Brain microvascular endothelial cell (primary cell): ENCODE measurements at regions not wholly inside any gene's neighbourhood (a gene's known extent, or its start where the extent isn't known, plus 50 kb on each side); places are given as distances from the start of the nearest gene placed in this dataset.

Source experiments
- DNase-seq: peaks from one replicate; pipeline ENCODE4 v3.0.0-alpha.2; 2020
- H3K27ac ChIP-seq: fragments of 250-450 bp; sonication (Bioruptor Pico); 2 replicates; pipeline ENCODE4 v1.5.1; 2020; ENCODE audit warnings: mild to moderate bottlenecking, moderate library complexity
- H3K27me3 ChIP-seq: fragments of 250-450 bp; sonication (Bioruptor Pico); replicated peaks from 2 replicates; pipeline ENCODE4 v1.5.1; 2020; ENCODE audit warnings: mild to moderate bottlenecking
- H3K36me3 ChIP-seq: fragments of 250-450 bp; sonication (Bioruptor Pico); replicated peaks from 2 replicates; pipeline ENCODE4 v1.5.1; 2020; ENCODE audit warnings: mild to moderate bottlenecking
- H3K4me3 ChIP-seq: 2 replicates; pipeline ENCODE4 v1.5.1; 2011; ENCODE audit warnings: low read depth, mild to moderate bottlenecking, control low read depth, low read length, moderate library complexity
- in situ Hi-C: cut with HindIII; loops from 2 replicates; pipeline ENCODE4 v1.10.0; 2017; ENCODE audit warnings: low sequenced_read_pairs, low pct_ligation_motif_present
- TF ChIP-seq, protein P1 (sequence below): IDR thresholded peaks from 2 replicates; pipeline ENCODE4 v1.5.1; 2011; ENCODE audit warnings: low read depth, mild to moderate bottlenecking, moderate library complexity, low read length, control low read depth, inconsistent platforms; ENCODE audit errors: missing control alignments

DNA sequence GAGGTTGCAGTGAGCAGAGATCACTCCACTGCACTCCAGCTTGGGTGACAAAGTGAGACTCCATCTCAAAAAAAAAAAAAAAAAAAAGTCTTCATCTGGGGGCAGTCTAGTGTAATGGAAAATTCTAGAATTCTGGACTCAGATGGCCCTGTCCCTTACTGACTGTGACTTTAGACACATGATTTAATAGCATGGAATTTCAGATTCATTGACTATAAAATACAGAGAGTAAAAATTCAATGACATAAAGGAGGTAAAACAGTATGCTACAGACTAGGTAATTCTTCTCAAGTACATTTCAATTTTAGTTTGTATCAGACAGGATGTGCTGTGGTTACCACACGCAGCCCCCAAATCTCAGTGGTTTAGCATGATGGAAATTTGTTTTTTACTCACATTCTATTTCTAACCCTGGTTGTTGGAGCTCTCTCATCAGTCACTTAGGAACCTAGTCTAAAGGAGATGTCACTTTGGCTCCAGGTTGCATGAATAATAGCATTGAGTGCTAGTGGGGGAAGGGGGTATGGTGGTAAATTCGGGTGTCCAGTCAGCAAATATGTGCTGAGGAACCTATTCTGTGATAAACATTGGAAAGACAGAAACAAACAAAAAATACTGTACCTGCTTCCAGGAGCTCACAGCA is 444.0 kb downstream of the XYLT1 start:
- no peak for DNase-seq
- in situ Hi-C loops = no loop called here
- Histone ChIP-seq H3K27ac (no peak overlapping the region), H3K36me3 (no peaks in the 10 kb centered on the region), H3K27me3 (no peaks in the 10 kb centered on the region), H3K4me3 (no peak overlapping the region)
- TF ChIP-seq, protein P1, sequence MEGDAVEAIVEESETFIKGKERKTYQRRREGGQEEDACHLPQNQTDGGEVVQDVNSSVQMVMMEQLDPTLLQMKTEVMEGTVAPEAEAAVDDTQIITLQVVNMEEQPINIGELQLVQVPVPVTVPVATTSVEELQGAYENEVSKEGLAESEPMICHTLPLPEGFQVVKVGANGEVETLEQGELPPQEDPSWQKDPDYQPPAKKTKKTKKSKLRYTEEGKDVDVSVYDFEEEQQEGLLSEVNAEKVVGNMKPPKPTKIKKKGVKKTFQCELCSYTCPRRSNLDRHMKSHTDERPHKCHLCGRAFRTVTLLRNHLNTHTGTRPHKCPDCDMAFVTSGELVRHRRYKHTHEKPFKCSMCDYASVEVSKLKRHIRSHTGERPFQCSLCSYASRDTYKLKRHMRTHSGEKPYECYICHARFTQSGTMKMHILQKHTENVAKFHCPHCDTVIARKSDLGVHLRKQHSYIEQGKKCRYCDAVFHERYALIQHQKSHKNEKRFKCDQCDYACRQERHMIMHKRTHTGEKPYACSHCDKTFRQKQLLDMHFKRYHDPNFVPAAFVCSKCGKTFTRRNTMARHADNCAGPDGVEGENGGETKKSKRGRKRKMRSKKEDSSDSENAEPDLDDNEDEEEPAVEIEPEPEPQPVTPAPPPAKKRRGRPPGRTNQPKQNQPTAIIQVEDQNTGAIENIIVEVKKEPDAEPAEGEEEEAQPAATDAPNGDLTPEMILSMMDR = no peak

DNA sequence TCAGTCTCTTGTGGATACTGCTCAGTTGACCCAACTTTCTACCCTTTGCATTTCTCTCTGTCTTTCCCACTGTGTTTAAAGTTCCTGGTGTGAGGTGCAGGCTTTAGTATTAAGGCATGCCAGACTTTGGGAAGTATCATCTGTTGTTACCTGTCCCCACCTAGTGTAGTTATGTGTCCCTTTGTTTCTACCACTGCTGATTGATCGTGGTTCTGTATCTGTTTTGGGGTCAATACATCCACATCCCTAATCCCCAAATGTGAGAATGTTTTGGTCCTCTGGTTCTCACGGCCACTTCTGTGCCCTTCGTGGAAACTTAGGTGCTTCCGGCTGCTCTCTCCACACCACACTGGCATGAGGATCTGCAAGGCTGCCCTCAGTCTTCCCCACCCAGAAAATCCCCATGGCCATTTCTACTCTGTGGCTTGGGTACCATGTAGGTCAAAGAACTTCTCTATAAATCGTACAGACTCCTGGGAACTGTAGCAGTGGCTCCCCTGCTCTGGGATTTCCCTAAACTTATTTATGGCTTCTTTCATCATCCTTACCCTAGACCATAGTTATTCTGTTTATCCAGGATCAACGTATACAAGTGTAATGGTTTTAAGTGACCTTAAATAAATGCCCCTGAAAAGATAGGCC is 443.2 kb downstream of the XYLT1 start:
- TF ChIP-seq, protein P1 = no peak
- no peaks in the 10 kb centered on the region for H3K27me3 ChIP-seq
- no peak overlapping the region for H3K27ac ChIP-seq
- no peaks in the 10 kb centered on the region for H3K36me3 ChIP-seq
- in situ Hi-C loops = no loop called here
- DNase-seq = no peak
- H3K4me3 ChIP-seq = no peak overlapping the region

DNA sequence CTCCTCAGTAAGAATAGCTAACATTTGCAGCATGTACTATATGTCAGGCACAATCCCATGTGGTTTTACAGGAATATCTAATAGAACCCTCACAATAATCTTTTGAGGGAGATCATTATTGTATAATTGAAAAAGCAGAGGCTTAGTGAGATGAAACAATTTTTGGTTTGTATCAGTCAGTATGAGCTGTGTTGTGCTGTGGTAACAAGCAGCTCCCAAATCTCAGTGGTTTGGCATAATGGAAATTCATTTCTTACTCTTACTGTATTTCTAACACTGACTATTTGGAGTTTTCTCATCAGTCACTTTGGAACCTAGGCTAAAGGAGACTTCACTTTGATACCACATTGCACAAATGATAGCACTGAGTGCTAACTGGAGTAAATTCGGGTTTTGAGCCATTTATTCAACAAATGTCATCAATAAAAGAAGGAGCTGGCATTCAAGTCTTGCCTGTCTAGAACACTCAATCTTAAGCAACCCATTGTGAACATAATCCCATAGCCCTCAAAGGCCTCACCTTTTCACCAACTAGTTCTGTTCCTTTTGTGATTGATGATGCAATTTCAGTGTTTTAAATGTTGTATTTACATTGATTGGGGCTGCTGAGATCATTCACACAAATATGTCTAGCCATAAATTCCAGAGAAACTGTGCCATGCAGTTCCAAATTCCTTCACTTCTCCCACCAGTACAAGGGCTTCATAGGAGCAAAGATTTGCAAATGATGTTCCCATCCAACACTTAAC is 441.0 kb downstream of the XYLT1 start:
- Histone ChIP-seq H3K4me3 (no peak overlapping the region), H3K36me3 (no peaks in the 10 kb centered on the region), H3K27ac (no peak overlapping the region), H3K27me3 (no peaks in the 10 kb centered on the region)
- no peak for DNase-seq
- in situ Hi-C loops = no loop called here
- TF ChIP-seq, protein P1 = no peak

DNA sequence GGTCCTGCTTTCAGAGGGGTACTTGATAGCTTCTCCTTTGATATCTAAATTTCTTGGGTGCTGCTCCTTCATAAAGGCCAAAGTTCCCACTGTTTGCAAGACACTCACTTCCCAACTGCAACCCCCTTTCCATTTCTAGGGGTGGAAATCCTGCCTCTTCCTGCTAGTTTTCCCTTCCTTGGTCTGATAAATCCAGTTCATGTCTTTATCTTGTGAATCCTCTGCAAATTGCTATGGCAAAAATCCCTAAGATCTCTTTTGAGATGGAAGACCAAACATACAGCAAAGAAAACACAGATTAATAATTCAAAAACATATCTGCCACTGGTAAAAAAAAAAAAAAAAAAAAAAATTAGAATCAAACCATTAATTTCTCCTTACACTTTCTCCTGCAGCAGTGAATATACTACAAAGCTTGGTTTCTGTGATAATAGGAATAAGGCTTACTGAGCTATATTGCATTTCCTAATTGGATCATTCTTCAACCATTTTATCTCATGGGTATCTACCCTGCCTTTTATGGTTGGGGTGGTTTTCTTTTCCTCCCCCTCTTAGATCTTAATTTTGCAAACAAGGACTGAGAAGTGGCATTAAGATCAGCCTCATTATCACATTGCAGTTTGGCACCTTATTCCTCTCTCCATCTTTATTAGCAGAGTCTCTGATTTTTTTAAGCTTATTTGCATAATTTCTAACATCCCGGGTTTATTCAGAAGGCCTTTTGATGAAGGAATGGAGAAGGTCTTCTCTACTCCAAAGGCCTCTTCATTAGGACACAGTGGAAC is 439.1 kb downstream of the XYLT1 start:
- Histone ChIP-seq H3K27me3 (no peaks in the 10 kb centered on the region), H3K4me3 (no peak overlapping the region), H3K36me3 (no peaks in the 10 kb centered on the region), H3K27ac (no peak overlapping the region)
- no peak for DNase-seq
- TF ChIP-seq, protein P1 = no peak
- in situ Hi-C loops = no loop called here

DNA sequence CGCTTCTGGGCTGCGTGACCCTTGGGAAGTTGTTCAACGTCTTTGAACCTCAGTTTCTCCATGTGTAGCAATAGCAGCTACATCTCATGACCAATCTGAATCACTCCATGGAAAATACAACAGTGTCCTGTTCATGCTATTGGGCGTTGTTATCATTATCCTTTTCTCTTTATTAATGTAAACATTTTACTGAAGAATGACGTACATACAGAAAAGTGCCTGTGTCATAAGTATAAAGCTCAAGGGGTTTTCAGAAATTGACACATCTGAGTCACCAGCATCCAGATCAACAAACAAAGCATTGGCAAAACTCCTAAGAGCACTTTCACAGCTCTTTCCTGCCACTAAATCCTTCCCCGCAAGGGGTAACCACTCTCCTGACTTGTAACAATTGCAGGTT is 438.4 kb downstream of the XYLT1 start:
- in situ Hi-C loops = no loop called here
- no peak for DNase-seq

More for the DNA sequence above, 438.4 kb downstream of the XYLT1 start:
- no peak overlapping the region for H3K27ac ChIP-seq
- TF ChIP-seq, protein P1 = no peak
- no peak overlapping the region for H3K4me3 ChIP-seq
- H3K36me3 ChIP-seq = no peaks in the 10 kb centered on the region
- no peaks in the 10 kb centered on the region for H3K27me3 ChIP-seq
